ENCODE measurements at regions not wholly inside any gene's neighbourhood (a gene's known extent, or its start where the extent isn't known, plus 50 kb on each side); places are given as distances from the start of the nearest gene placed in this dataset.

- DNase-seq (ENCODE audit: low read depth in 2 of 2): no peak
Measured at GRCh38 chr6:43849844-43850243, 79.8 kb downstream of the VEGFA start.

- DNase-seq (ENCODE audit: low read depth in 2 of 2): no peak
Measured at GRCh38 chr6:43848671-43849391, 78.8 kb downstream of the VEGFA start.

- DNase-seq (ENCODE audit: low read depth in 2 of 2): no peak
Measured at GRCh38 chr6:43847741-43848630, 78.0 kb downstream of the VEGFA start.

GRCh38 chr6:43846556-43846955 is 76.5 kb downstream of the VEGFA start:
- DNase-seq (ENCODE audit: low read depth in 2 of 2): no peak

GRCh38 chr6:43845646-43846045 is 75.6 kb downstream of the VEGFA start:
- no peak for DNase-seq (ENCODE audit: low read depth in 2 of 2)

GRCh38 chr6:43843669-43844171 is 73.7 kb downstream of the VEGFA start:
- no peak for DNase-seq (ENCODE audit: low read depth in 2 of 2)

GRCh38 chr6:43843097-43843645 is 73.2 kb downstream of the VEGFA start:
- DNase-seq (ENCODE audit: low read depth in 2 of 2): no peak

GRCh38 chr6:43842231-43842794 is 72.3 kb downstream of the VEGFA start:
- DNase-seq (ENCODE audit: low read depth in 2 of 2): no peak

- DNase-seq (ENCODE audit: low read depth in 2 of 2): no peak
Measured at GRCh38 chr6:43840490-43841218, 70.6 kb downstream of the VEGFA start.

- DNase-seq (ENCODE audit: low read depth in 2 of 2): no peak
Measured at GRCh38 chr6:43838276-43839036, 68.4 kb downstream of the VEGFA start.

- no peak for DNase-seq (ENCODE audit: low read depth in 2 of 2)
Measured at GRCh38 chr6:43837507-43837906, 67.5 kb downstream of the VEGFA start.

GRCh38 chr6:43836507-43837240 is 66.7 kb downstream of the VEGFA start:
- DNase-seq (ENCODE audit: low read depth in 2 of 2): no peak

All from stimulated activated CD4-positive, alpha-beta T cell treated with anti-CD3 and anti-CD28 coated beads, Interleukin-12 subunit alpha, Interleukin-12 subunit beta, amount 100 ng/mL, for 24 hours (primary cell).